ENCODE measurements at regions not wholly inside any gene's neighbourhood (a gene's known extent, or its start where the extent isn't known, plus 50 kb on each side); places are given as distances from the start of the nearest gene placed in this dataset.

- Histone ChIP-seq H3K9me3 (no peaks in the 10 kb centered on the region), H3K4me3 (no peak overlapping the region), H3K4me1 (no peaks in the 10 kb centered on the region), H3K4me2 (no peak overlapping the region), H3K27ac (no peak overlapping the region)
- FAIRE-seq (no peak), ATAC-seq (no peak), DNase-seq (ENCODE audit: low read depth in 1 of 2, low spot score in 1 of 2) (no peak)
- ChIA-PET CTCF (no interaction called here), POLR2A (no interaction called here)
- no peak for TF ChIP-seq MAZ (IDR thresholded peaks at IDR 0.05; ENCODE audit: borderline replicate concordance, low read depth, low read length)
- TF ChIP-seq CHD4 (IDR thresholded peaks at IDR 0.05; ENCODE audit: borderline replicate concordance) = no peak
- no peak for TF ChIP-seq E2F6 (IDR thresholded peaks at IDR 0.05; ENCODE audit: borderline replicate concordance, low read depth)
- TF ChIP-seq HOXB13 (CRISPR knock-in tag; IDR thresholded peaks at IDR 0.05; ENCODE audit: low read depth) = no peak
- WGBS (ENCODE audit: missing lambda C conversion rate) = 83% methylated on average over 2 of the region's 2 CpGs
Measured at GRCh38 chr2:225761396-225761795, 361.9 kb downstream of the NYAP2 start.

- Histone ChIP-seq H3K4me3 (no peak overlapping the region), H3K9me3 (no peaks in the 10 kb centered on the region), H3K27ac (no peak overlapping the region), H3K4me2 (no peak overlapping the region), H3K4me1 (no peaks in the 10 kb centered on the region)
- 80% methylated on average over 1 of the region's 1 CpG for WGBS (ENCODE audit: missing lambda C conversion rate)
- POLR2A ChIA-PET = no interaction called here
- no peak for TF ChIP-seq NFE2L2 (conservative IDR thresholded peaks at IDR 0.05; ENCODE audit: low read length)
- no peak for TF ChIP-seq USF2 (IDR thresholded peaks at IDR 0.05)
- TF ChIP-seq HOXB13 (CRISPR knock-in tag; IDR thresholded peaks at IDR 0.05; ENCODE audit: low read depth) = no peak
- no peak for TF ChIP-seq SREBF2 (IDR thresholded peaks at IDR 0.05)
- DNase-seq (ENCODE audit: low read depth in 1 of 2, low spot score in 1 of 2) (no peak), ATAC-seq (no peak), FAIRE-seq (no peak)
- CTCF ChIA-PET = no interaction called here
Measured at GRCh38 chr2:225757248-225757647, 357.7 kb downstream of the NYAP2 start.

- no peaks in the 10 kb centered on the region for H3K4me1 ChIP-seq
- no peaks in the 10 kb centered on the region for H3K9me3 ChIP-seq
- no peak overlapping the region for H3K4me3 ChIP-seq
- H3K4me2 ChIP-seq = no peak overlapping the region
- CTCF ChIA-PET = no interaction called here
- ATAC-seq (no peak), DNase-seq (ENCODE audit: low read depth in 1 of 2, low spot score in 1 of 2) (no peak), FAIRE-seq (no peak)
- POLR2A ChIA-PET = no interaction called here
- H3K27ac ChIP-seq = no peak overlapping the region
- TF ChIP-seq CHD4 (IDR thresholded peaks at IDR 0.05; ENCODE audit: borderline replicate concordance) = no peak
- TF ChIP-seq EHMT2 (IDR thresholded peaks at IDR 0.05; ENCODE audit: low read depth) = no peak
- no peak for TF ChIP-seq RNF2 (IDR thresholded peaks at IDR 0.05; ENCODE audit: borderline replicate concordance, low read depth)
- TF ChIP-seq POLR2AphosphoS2 (conservative IDR thresholded peaks at IDR 0.05; ENCODE audit: low read length) = no peak
- TF ChIP-seq MAFK (IDR thresholded peaks at IDR 0.05; ENCODE audit: partially characterized antibody) = no peak
- TF ChIP-seq SMC3 (IDR thresholded peaks at IDR 0.05) = no peak
- no peak for TF ChIP-seq CEBPB (IDR thresholded peaks at IDR 0.05)
- TF ChIP-seq FOSB (CRISPR knock-in tag; IDR thresholded peaks at IDR 0.05) = no peak
- TF ChIP-seq MAZ (IDR thresholded peaks at IDR 0.05; ENCODE audit: borderline replicate concordance, low read depth, low read length) = no peak
- TF ChIP-seq USF2 (IDR thresholded peaks at IDR 0.05) = no peak
- TF ChIP-seq ZSCAN20 (CRISPR knock-in tag; IDR thresholded peaks at IDR 0.05) = no peak
- TF ChIP-seq MAX (IDR thresholded peaks at IDR 0.05) = no peak
- no peak for TF ChIP-seq ATOH8 (CRISPR knock-in tag; IDR thresholded peaks at IDR 0.05; ENCODE audit: low read depth)
- TF ChIP-seq HOXB13 (CRISPR knock-in tag; IDR thresholded peaks at IDR 0.05; ENCODE audit: low read depth) = no peak
- no peak for TF ChIP-seq BHLHE40 (IDR thresholded peaks at IDR 0.05; ENCODE audit: low read depth, low read length)
- TF ChIP-seq HDAC2 (IDR thresholded peaks at IDR 0.05) = no peak
- TF ChIP-seq JUNB (IDR thresholded peaks at IDR 0.05) = no peak
- TF ChIP-seq RAD21 (conservative IDR thresholded peaks at IDR 0.05 in 1 of 2, IDR thresholded peaks at IDR 0.05 in 1 of 2) = no peak
- TF ChIP-seq ELK1 (IDR thresholded peaks at IDR 0.05; ENCODE audit: low read depth, low read length) = no peak
- no peak for TF ChIP-seq FOXS1 (CRISPR knock-in tag; IDR thresholded peaks at IDR 0.05)
- 60% methylated on average over 4 of the region's 4 CpGs for WGBS (ENCODE audit: missing lambda C conversion rate)
Measured at GRCh38 chr2:225756198-225756597, 356.7 kb downstream of the NYAP2 start.

Measured in A549 (cell line).